OCI-LY7 (cell line): ENCODE measurements at regions not wholly inside any gene's neighbourhood (a gene's known extent, or its start where the extent isn't known, plus 50 kb on each side); places are given as distances from the start of the nearest gene placed in this dataset.

Experiments used
- BruUV-seq: library from RNA; stranded (reverse); fragments of 400-500 nt; replicated peaks from 2 replicates; lab custom pipeline; 2021; lab: Mats Ljungman, UMichigan
- CTCF ChIA-PET: fragments of 300-600 bp; sonication (Branson Sonifier 250); formaldehyde crosslinking; loops from one replicate; lab custom pipeline; 2022; ENCODE audit warnings: antibody characterized with exemption; ENCODE audit not compliant: unreplicated experiment; lab: Charles Lee
- POLR2A ChIA-PET: fragments of 300-600 bp; sonication (Branson Sonifier 250); formaldehyde crosslinking; loops from one replicate; lab custom pipeline; 2022; ENCODE audit warnings: antibody characterized with exemption; lab: Charles Lee
- DNase-seq: peaks from one replicate; pipeline ENCODE4 v3.0.0-alpha.2; 2015; ENCODE audit warnings: low spot score
- H2AFZ ChIP-seq: fragments of 200-600 bp; sonication (generic), shearing (Covaris generic); 2 replicates; pipeline ENCODE4 v1.6.1; 2014; ENCODE audit warnings: mild to moderate bottlenecking, antibody characterized with exemption, low read length, moderate library complexity
- H3K27ac ChIP-seq: fragments of 200-600 bp; sonication (generic); 2 replicates; pipeline ENCODE4 v1.5.1; 2014; ENCODE audit warnings: mixed run types, low read depth, mild to moderate bottlenecking, moderate library complexity, low read length, inconsistent platforms; ENCODE audit not compliant: poor library complexity, severe bottlenecking
- H3K36me3 ChIP-seq: fragments of 200-600 bp; sonication (generic); 2 replicates; pipeline ENCODE4 v1.6.1; 2014; ENCODE audit warnings: mild to moderate bottlenecking, antibody characterized with exemption, low read length, moderate library complexity, mixed read lengths; ENCODE audit not compliant: insufficient read depth
- H3K4me1 ChIP-seq: fragments of 200-600 bp; sonication (generic); 2 replicates; pipeline ENCODE4 v1.5.1; 2014; ENCODE audit warnings: mild to moderate bottlenecking, low read length; ENCODE audit not compliant: insufficient read depth, poor library complexity, severe bottlenecking
- H3K4me2 ChIP-seq: fragments of 200-600 bp; sonication (generic); 2 replicates; pipeline ENCODE4 v1.6.1; 2014; ENCODE audit warnings: mild to moderate bottlenecking, low read length
- H3K4me3 ChIP-seq: fragments of 200-600 bp; sonication (generic); 2 replicates; pipeline ENCODE4 v1.5.1; 2014; ENCODE audit warnings: mild to moderate bottlenecking, low read depth, low read length; ENCODE audit not compliant: poor library complexity, severe bottlenecking
- H3K79me2 ChIP-seq: fragments of 200-600 bp; sonication (generic); 2 replicates; pipeline ENCODE4 v1.6.1; 2016; ENCODE audit warnings: low read depth, mild to moderate bottlenecking, low read length, moderate library complexity, mixed read lengths; ENCODE audit not compliant: insufficient read depth
- H3K9me2 ChIP-seq: fragments of 200-600 bp; sonication (generic); 2 replicates; pipeline ENCODE4 v1.6.1; 2016; ENCODE audit warnings: mild to moderate bottlenecking, low read length, mixed read lengths; ENCODE audit not compliant: insufficient read depth
- H3K9me3 ChIP-seq: fragments of 200-600 bp; sonication (generic); 2 replicates; pipeline ENCODE4 v1.6.1; 2014; ENCODE audit warnings: mild to moderate bottlenecking, mixed run types, low read length, mixed read lengths
- H4K20me1 ChIP-seq: fragments of 200-600 bp; sonication (generic); 2 replicates; pipeline ENCODE4 v1.6.1; 2014; ENCODE audit warnings: mild to moderate bottlenecking, antibody characterized with exemption, low read length, moderate library complexity, mixed read lengths; ENCODE audit not compliant: insufficient read depth
- EZH2phosphoT487 ChIP-seq: fragments of 200-600 bp; sonication (generic); IDR thresholded peaks from 2 replicates; pipeline ENCODE4 v1.6.1; 2018; ENCODE audit warnings: low read depth, borderline replicate concordance, mild to moderate bottlenecking, mixed run types, antibody characterized with exemption, low read length, moderate library complexity, mixed read lengths
- intact Hi-C: fragments of 100-400 bp; cut with micrococcal nuclease; formaldehyde crosslinking; loops from one replicate; pipeline ENCODE4 v1.10.0; 2022; ENCODE audit not compliant: unreplicated experiment
- TF ChIP-seq, protein P1 (sequence below): fragments of 200-600 bp; sonication (generic); conservative IDR thresholded peaks from 2 replicates; pipeline ENCODE4 v1.5.1; 2014; ENCODE audit warnings: mild to moderate bottlenecking, antibody characterized with exemption, low read length, moderate library complexity, mixed read lengths

DNA sequence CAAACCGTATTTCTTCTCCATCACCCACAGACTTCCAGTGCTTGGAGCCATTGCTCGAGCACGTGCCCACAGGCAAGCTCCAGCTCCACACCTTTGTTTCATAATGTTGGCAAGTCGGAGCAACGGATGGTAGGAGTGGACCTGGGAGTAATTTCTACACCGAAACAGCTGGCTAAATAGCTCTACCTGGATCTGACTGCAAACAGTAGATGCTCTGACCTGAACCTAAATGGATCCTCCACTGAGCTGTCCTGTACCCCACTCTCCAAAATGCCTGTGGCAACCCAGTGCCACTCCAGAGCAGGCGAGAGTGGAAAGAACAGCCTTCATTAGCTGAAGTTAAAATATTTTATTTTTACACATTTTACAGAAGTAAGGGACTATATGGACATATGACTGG is 108.7 kb downstream of the BMP4 start:
- H3K9me2 ChIP-seq, result no peaks in the 10 kb centered on the region
- H3K4me1 ChIP-seq, result no peaks in the 10 kb centered on the region
- ChIA-PET CTCF (no interaction called here), POLR2A (no interaction called here)
- no peak for TF ChIP-seq EZH2phosphoT487
- TF ChIP-seq, protein P1, sequence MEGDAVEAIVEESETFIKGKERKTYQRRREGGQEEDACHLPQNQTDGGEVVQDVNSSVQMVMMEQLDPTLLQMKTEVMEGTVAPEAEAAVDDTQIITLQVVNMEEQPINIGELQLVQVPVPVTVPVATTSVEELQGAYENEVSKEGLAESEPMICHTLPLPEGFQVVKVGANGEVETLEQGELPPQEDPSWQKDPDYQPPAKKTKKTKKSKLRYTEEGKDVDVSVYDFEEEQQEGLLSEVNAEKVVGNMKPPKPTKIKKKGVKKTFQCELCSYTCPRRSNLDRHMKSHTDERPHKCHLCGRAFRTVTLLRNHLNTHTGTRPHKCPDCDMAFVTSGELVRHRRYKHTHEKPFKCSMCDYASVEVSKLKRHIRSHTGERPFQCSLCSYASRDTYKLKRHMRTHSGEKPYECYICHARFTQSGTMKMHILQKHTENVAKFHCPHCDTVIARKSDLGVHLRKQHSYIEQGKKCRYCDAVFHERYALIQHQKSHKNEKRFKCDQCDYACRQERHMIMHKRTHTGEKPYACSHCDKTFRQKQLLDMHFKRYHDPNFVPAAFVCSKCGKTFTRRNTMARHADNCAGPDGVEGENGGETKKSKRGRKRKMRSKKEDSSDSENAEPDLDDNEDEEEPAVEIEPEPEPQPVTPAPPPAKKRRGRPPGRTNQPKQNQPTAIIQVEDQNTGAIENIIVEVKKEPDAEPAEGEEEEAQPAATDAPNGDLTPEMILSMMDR, result no peak
- H3K4me3 ChIP-seq, result no peak overlapping the region
- no peaks in the 10 kb centered on the region for H4K20me1 ChIP-seq
- H2AFZ ChIP-seq, result no peak overlapping the region
- no peak overlapping the region for H3K4me2 ChIP-seq
- DNase-seq, result no peak
- H3K9me3 ChIP-seq, result no peaks in the 10 kb centered on the region
- no peaks in the 10 kb centered on the region for H3K36me3 ChIP-seq
- intact Hi-C loops, result no loop called here
- no peaks in the 10 kb centered on the region for H3K79me2 ChIP-seq
- H3K27ac ChIP-seq, result no peak overlapping the region
- no TSS peak for BruUV-seq

DNA sequence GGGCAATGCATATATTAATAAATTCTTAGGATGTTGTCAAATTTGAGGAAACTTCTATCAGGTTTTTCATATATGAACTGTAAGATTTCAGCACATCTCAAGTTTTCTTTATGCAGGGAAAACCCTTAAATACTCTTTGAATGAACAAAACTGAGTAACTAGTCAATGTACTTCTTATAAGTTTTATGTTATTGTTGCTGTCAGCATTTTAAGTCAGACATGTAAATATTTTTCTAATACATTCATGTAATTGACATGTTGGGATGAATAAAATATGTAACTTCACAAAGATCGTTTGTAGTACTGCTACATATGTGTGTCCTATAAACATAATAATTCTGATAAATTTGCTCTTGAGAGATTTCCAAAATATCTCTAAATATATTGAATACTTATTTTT is 109.6 kb downstream of the BMP4 start:
- POLR2A ChIA-PET, result no interaction called here
- H3K36me3 ChIP-seq, result no peaks in the 10 kb centered on the region
- no peak for TF ChIP-seq EZH2phosphoT487
- TF ChIP-seq, protein P1, result no peak
- no peak overlapping the region for H3K4me2 ChIP-seq
- no peak overlapping the region for H2AFZ ChIP-seq
- BruUV-seq, result no TSS peak
- no peaks in the 10 kb centered on the region for H4K20me1 ChIP-seq
- CTCF ChIA-PET, result no interaction called here
- no peaks in the 10 kb centered on the region for H3K9me2 ChIP-seq
- H3K4me3 ChIP-seq, result no peak overlapping the region
- no peak overlapping the region for H3K27ac ChIP-seq
- no peaks in the 10 kb centered on the region for H3K79me2 ChIP-seq
- no peak for DNase-seq
- H3K9me3 ChIP-seq, result no peaks in the 10 kb centered on the region
- H3K4me1 ChIP-seq, result no peaks in the 10 kb centered on the region
- intact Hi-C loops, result no loop called here

DNA sequence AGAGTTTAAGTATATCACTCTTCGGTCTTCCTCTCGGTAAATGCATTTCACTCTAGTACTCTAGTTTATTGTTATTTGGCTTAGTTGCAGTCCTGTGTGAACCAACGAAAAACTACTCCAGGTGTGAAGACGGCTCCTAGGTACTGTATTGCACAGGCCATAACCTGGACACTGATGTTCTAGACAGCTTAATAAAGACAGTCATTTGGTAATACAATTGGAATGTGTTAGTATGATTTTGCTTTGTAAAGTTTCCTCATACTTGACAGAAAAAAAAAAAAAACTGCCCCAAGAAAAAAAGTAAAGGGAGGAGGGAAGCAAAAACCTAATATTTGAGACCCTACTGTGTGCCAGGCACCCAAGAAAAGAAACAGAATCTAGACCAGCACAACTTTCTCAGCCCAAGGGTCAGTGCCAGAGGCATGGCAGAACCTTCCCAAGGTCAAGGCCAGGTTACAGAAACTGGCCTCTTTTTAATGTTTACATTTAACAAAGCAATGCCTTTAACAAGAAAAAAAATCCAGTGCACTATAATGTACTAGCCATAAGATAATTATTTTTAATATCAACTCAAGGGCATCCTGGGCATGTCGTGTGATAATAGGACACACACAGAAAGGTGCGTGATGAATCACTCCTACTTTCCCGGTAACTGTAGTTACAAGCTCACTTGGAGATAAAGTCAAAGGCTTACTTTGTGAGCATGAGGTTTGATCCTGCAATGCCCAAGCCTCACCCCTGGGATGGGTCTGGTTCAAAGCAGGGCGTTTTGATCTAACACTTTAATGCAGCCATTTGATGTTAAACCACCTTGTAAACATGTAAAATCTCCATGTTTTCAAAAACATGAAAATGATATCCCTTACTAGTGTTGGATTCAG is 110.6 kb downstream of the BMP4 start:
- H3K4me1 ChIP-seq, result no peaks in the 10 kb centered on the region
- no peaks in the 10 kb centered on the region for H3K79me2 ChIP-seq
- no peak overlapping the region for H2AFZ ChIP-seq
- ChIA-PET POLR2A (no interaction called here), CTCF (no interaction called here)
- no peak for DNase-seq
- no peak overlapping the region for H3K27ac ChIP-seq
- no peak overlapping the region for H3K4me2 ChIP-seq
- TF ChIP-seq, protein P1, result no peak
- TF ChIP-seq EZH2phosphoT487, result no peak
- no peaks in the 10 kb centered on the region for H3K9me2 ChIP-seq
- H3K9me3 ChIP-seq, result no peaks in the 10 kb centered on the region
- H3K36me3 ChIP-seq, result no peaks in the 10 kb centered on the region
- no TSS peak for BruUV-seq
- intact Hi-C loops, result no loop called here
- no peak overlapping the region for H3K4me3 ChIP-seq
- no peaks in the 10 kb centered on the region for H4K20me1 ChIP-seq
